T-cell (primary cell): ENCODE measurements at regions not wholly inside any gene's neighbourhood (a gene's known extent, or its start where the extent isn't known, plus 50 kb on each side); places are given as distances from the start of the nearest gene placed in this dataset.

Source experiments
- ATAC-seq, 4 experiments: fragments of 200-7000 bp in 3 of 4; fragments of 150-1000 bp in 1 of 4; cut with Tn5 transposase; replicated peaks in 1 of 4; 1 replicate in 3 of 4; 2 replicates in 1 of 4; pipeline ENCODE4 v1.10.0; 2021; ENCODE audit warnings: moderate library complexity in 3 of 4, mild to moderate bottlenecking in 2 of 4, moderate number of reproducible peaks in 1 of 4
- CTCF ChIA-PET, 2 donors: fragments of 300-600 bp; sonication (Branson Sonifier 250); formaldehyde crosslinking; loops; one replicate each; lab custom pipeline; 2022; ENCODE audit warnings: antibody characterized with exemption in 2 of 2; lab: Charles Lee
- POLR2A ChIA-PET, 2 donors: fragments of 300-600 bp; sonication (Branson Sonifier 250); formaldehyde crosslinking; loops; one replicate each; lab custom pipeline; 2022; ENCODE audit warnings: antibody characterized with exemption in 2 of 2; lab: Charles Lee
- DNase-seq, 35 experiments: peaks; one replicate each; pipeline versions ENCODE4 v3.0.0 to v3.0.0-alpha.2; 2013 to 2023
- H3K27ac ChIP-seq: one replicate; pipeline ENCODE4 v1.5.1; 2013; ENCODE audit warnings: low read length
- H3K27me3 ChIP-seq, 2 experiments: replicated peaks in 1 of 2; 1 replicate in 1 of 2; 2 replicates in 1 of 2; pipeline versions ENCODE4 v1.6.1 to v1.7.0; 2013; ENCODE audit warnings: low read length in 1 of 2, mixed read lengths in 1 of 2; ENCODE audit not compliant: control insufficient read depth in 2 of 2, insufficient read depth in 2 of 2; ENCODE audit errors: extremely low read depth in 1 of 2
- H3K36me3 ChIP-seq, 2 donors: 1 replicate in 1 of 2; 2 replicates in 1 of 2; pipeline versions ENCODE4 v1.6.1 to v1.7.0; 2013; ENCODE audit warnings: low read length in 1 of 2; ENCODE audit not compliant: control insufficient read depth in 2 of 2, insufficient read depth in 1 of 2; ENCODE audit errors: extremely low read depth in 1 of 2
- H3K4me1 ChIP-seq, 2 experiments: 1 replicate in 1 of 2; 2 replicates in 1 of 2; pipeline versions ENCODE4 v1.6.1 to v1.7.0; 2013; ENCODE audit warnings: low read length in 2 of 2, mixed read lengths in 1 of 2; ENCODE audit not compliant: insufficient read depth in 2 of 2, control insufficient read depth in 1 of 2; ENCODE audit errors: extremely low read depth in 1 of 2
- H3K4me3 ChIP-seq, 2 donors: 1 replicate in 1 of 2; 2 replicates in 1 of 2; pipeline versions ENCODE4 v1.5.1 to v1.7.0; 2013; ENCODE audit warnings: mild to moderate bottlenecking in 2 of 2, low read length in 1 of 2, moderate library complexity in 1 of 2; ENCODE audit not compliant: control insufficient read depth in 1 of 2; ENCODE audit errors: extremely low read depth in 1 of 2
- H3K9me3 ChIP-seq: 2 replicates; pipeline ENCODE4 v1.7.0; 2013
- H3K27ac Mint-ChIP-seq, 2 donors: one replicate each; pipeline ENCODE4 v1.8.0; 2020 to 2021; ENCODE audit warnings: mild to moderate bottlenecking in 2 of 2, mixed read lengths in 2 of 2
- H3K27me3 Mint-ChIP-seq, 2 donors: one replicate each; pipeline ENCODE4 v1.8.0; 2021 to 2022; ENCODE audit warnings: mixed read lengths in 2 of 2
- H3K36me3 Mint-ChIP-seq: one replicate; pipeline ENCODE4 v1.8.0; 2021; ENCODE audit warnings: mixed read lengths
- H3K4me1 Mint-ChIP-seq, 3 donors: one replicate each; pipeline ENCODE4 v1.8.0; 2020 to 2022; ENCODE audit warnings: mixed read lengths in 3 of 3, mild to moderate bottlenecking in 1 of 3
- H3K4me3 Mint-ChIP-seq, 3 donors: one replicate each; pipeline ENCODE4 v1.8.0; 2020 to 2022; ENCODE audit warnings: mild to moderate bottlenecking in 3 of 3, mixed read lengths in 3 of 3, moderate library complexity in 3 of 3
- H3K9me3 Mint-ChIP-seq, 3 donors: one replicate each; pipeline ENCODE4 v1.8.0; 2020 to 2022; ENCODE audit warnings: mixed read lengths in 3 of 3
- WGBS: methylation state at CpG from one replicate; pipeline ENCODE4 v1.1.5; 2013; ENCODE audit warnings: missing lambda C conversion rate; ENCODE audit not compliant: insufficient coverage; 5-methylcytosine and 5-hydroxymethylcytosine counted together

GRCh38 chr18:21179590-21180220 is 62.3 kb upstream of the GREB1L start:
- ATAC-seq, result peak in 2 of 4 experiments; percentile 57 to 58
- no peaks in the 10 kb centered on the region for H3K27me3 Mint-ChIP-seq
- no peaks in the 10 kb centered on the region for H3K4me1 ChIP-seq
- H3K4me3 Mint-ChIP-seq, result no peak overlapping the region
- no peaks in the 10 kb centered on the region for H3K36me3 Mint-ChIP-seq
- POLR2A ChIA-PET, result no interaction called here
- no peaks in the 10 kb centered on the region for H3K9me3 Mint-ChIP-seq
- DNase-seq, result peak in 27 of 35 experiments; percentile 2 to 71 (median 22)
- no peaks in the 10 kb centered on the region for H3K36me3 ChIP-seq
- H3K27ac ChIP-seq, result no peak overlapping the region
- H3K4me1 Mint-ChIP-seq, result peaks cover 0 to 4% (median 4%) of the 10 kb centered on the region in 3 donors
- no peak overlapping the region for H3K4me3 ChIP-seq
- CTCF ChIA-PET, result interaction anchor here in 1 of 2 donors (0.6 to 0.8 kb wide), 2 partner anchors 15 to 60 kb away, joined by 3 read pairs; no protein-coding TSS in a partner anchor
- 45% methylated on average over 6 of the region's 7 CpGs for WGBS
- H3K9me3 ChIP-seq, result no peaks in the 10 kb centered on the region
- no peak overlapping the region for H3K27ac Mint-ChIP-seq
- no peaks in the 10 kb centered on the region for H3K27me3 ChIP-seq

- Histone ChIP-seq H3K27me3 (no peaks in the 10 kb centered on the region), H3K9me3 (no peaks in the 10 kb centered on the region), H3K4me1 (no peaks in the 10 kb centered on the region), H3K36me3 (no peaks in the 10 kb centered on the region), H3K27ac (no peak overlapping the region), H3K4me3 (no peak overlapping the region)
- ATAC-seq (no peak), DNase-seq (no peak)
- WGBS, result 89% methylated on average over 7 of the region's 7 CpGs
- peaks cover 0 to 4% (median 4%) of the 10 kb centered on the region in 3 donors for H3K4me1 Mint-ChIP-seq
- H3K9me3 Mint-ChIP-seq, result no peaks in the 10 kb centered on the region
- no peaks in the 10 kb centered on the region for H3K36me3 Mint-ChIP-seq
- POLR2A ChIA-PET, result no interaction called here
- no peaks in the 10 kb centered on the region for H3K27me3 Mint-ChIP-seq
- no peak overlapping the region for H3K4me3 Mint-ChIP-seq
- no peak overlapping the region for H3K27ac Mint-ChIP-seq
- CTCF ChIA-PET, result interaction anchor here in 1 of 2 donors (0.5 to 0.8 kb wide), 3 partner anchors 16 to 435 kb away, joined by 3 read pairs; no protein-coding TSS in a partner anchor
Observed at GRCh38 chr18:21180588-21180987, 61.4 kb upstream of the GREB1L start.

- H3K4me1 ChIP-seq, result no peaks in the 10 kb centered on the region
- H3K27ac ChIP-seq, result no peak overlapping the region
- Mint-ChIP-seq H3K27ac (no peak overlapping the region), H3K4me3 (no peak overlapping the region), H3K36me3 (no peaks in the 10 kb centered on the region), H3K4me1 (peaks cover 0 to 4% (median 4%) of the 10 kb centered on the region in 3 donors), H3K27me3 (no peaks in the 10 kb centered on the region), H3K9me3 (no peaks in the 10 kb centered on the region)
- DNase-seq (no peak), ATAC-seq (no peak)
- CTCF ChIA-PET, result interaction anchor here (0.6 to 0.7 kb wide), 4 partner anchors 10 to 1375 kb away, joined by 3 to 7 read pairs (median 3); no protein-coding TSS in a partner anchor
- H3K9me3 ChIP-seq, result no peaks in the 10 kb centered on the region
- no peaks in the 10 kb centered on the region for H3K27me3 ChIP-seq
- H3K36me3 ChIP-seq, result no peaks in the 10 kb centered on the region
- no CpG with 5 or more reads among the region's 3 CpGs for WGBS
- POLR2A ChIA-PET, result no interaction called here
- H3K4me3 ChIP-seq, result no peak overlapping the region
Observed at GRCh38 chr18:21181766-21182165, 60.3 kb upstream of the GREB1L start.

GRCh38 chr18:21183670-21184069 is 58.4 kb upstream of the GREB1L start:
- Histone ChIP-seq H3K9me3 (no peaks in the 10 kb centered on the region), H3K4me1 (no peaks in the 10 kb centered on the region), H3K36me3 (no peaks in the 10 kb centered on the region), H3K27ac (no peak overlapping the region), H3K4me3 (no peak overlapping the region), H3K27me3 (peaks cover 0 to 4% of the 10 kb centered on the region in 2 experiments)
- H3K4me3 Mint-ChIP-seq, result no peak overlapping the region
- no peak for ATAC-seq
- ChIA-PET CTCF (interaction anchor here in 1 of 2 donors (0.6 kb wide), 1 partner anchor 18 kb away, joined by 6 read pairs; no protein-coding TSS in a partner anchor), POLR2A (no interaction called here)
- no peak for DNase-seq
- no peak overlapping the region for H3K27ac Mint-ChIP-seq
- no peaks in the 10 kb centered on the region for H3K27me3 Mint-ChIP-seq
- no peaks in the 10 kb centered on the region for H3K36me3 Mint-ChIP-seq
- peaks cover 0 to 4% (median 3%) of the 10 kb centered on the region in 3 donors for H3K4me1 Mint-ChIP-seq
- no peaks in the 10 kb centered on the region for H3K9me3 Mint-ChIP-seq
- WGBS, result 48% methylated on average over 2 of the region's 3 CpGs

GRCh38 chr18:21184396-21184996 is 57.5 kb upstream of the GREB1L start:
- 71% methylated on average over 1 of the region's 7 CpGs for WGBS
- H3K4me1 ChIP-seq, result no peaks in the 10 kb centered on the region
- Mint-ChIP-seq H3K27me3 (no peaks in the 10 kb centered on the region), H3K36me3 (no peaks in the 10 kb centered on the region), H3K9me3 (no peaks in the 10 kb centered on the region), H3K4me1 (peaks cover 0 to 4% (median 3%) of the 10 kb centered on the region in 3 donors), H3K4me3 (no peak overlapping the region), H3K27ac (no peak overlapping the region)
- ChIA-PET POLR2A (no interaction called here), CTCF (no interaction called here)
- no peak overlapping the region for H3K4me3 ChIP-seq
- ATAC-seq (no peak), DNase-seq (no peak)
- peaks cover 0 to 4% of the 10 kb centered on the region in 2 experiments for H3K27me3 ChIP-seq
- H3K27ac ChIP-seq, result no peak overlapping the region
- no peaks in the 10 kb centered on the region for H3K9me3 ChIP-seq
- no peaks in the 10 kb centered on the region for H3K36me3 ChIP-seq

GRCh38 chr18:21187886-21188285 is 54.1 kb upstream of the GREB1L start:
- WGBS, result 60% methylated on average over 2 of the region's 4 CpGs
- Histone ChIP-seq H3K4me3 (no peak overlapping the region), H3K36me3 (no peaks in the 10 kb centered on the region), H3K9me3 (no peaks in the 10 kb centered on the region), H3K27ac (no peak overlapping the region), H3K4me1 (no peaks in the 10 kb centered on the region), H3K27me3 (peaks cover 0 to 10% of the 10 kb centered on the region in 2 experiments)
- POLR2A ChIA-PET, result no interaction called here
- no peaks in the 10 kb centered on the region for H3K9me3 Mint-ChIP-seq
- CTCF ChIA-PET, result interaction anchor here in 1 of 2 donors (1.1 kb wide), 2 partner anchors 9 to 56 kb away, joined by 4 to 8 read pairs; no protein-coding TSS in a partner anchor
- H3K36me3 Mint-ChIP-seq, result no peaks in the 10 kb centered on the region
- DNase-seq (no peak), ATAC-seq (no peak)
- H3K4me1 Mint-ChIP-seq, result no peaks in the 10 kb centered on the region
- H3K27ac Mint-ChIP-seq, result no peak overlapping the region
- peaks cover 10% of the 10 kb centered on the region in 2 donors for H3K27me3 Mint-ChIP-seq
- H3K4me3 Mint-ChIP-seq, result no peak overlapping the region
